Adrenal gland (tissue), 9 donors: ENCODE measurements at regions not wholly inside any gene's neighbourhood (a gene's known extent, or its start where the extent isn't known, plus 50 kb on each side); places are given as distances from the start of the nearest gene placed in this dataset.
A peak's percentile ranks its signal among the peaks of the same experiment; 100 is the strongest.
"Not testable (repeated sequence)": the region's sequence is repeated elsewhere in the genome, so short reads cannot be mapped to it uniquely, and the experiment has no call there.

ENCODE experiments used
- DNase-seq, 7 donors: peaks; one replicate each; pipeline ENCODE4 v3.0.0-alpha.2; 2019 to 2020
- H3K27ac ChIP-seq, 5 donors: fragments of 200-600 bp; sonication (generic) in 4 of 5; 1 replicate in 3 of 5; 2 replicates in 2 of 5; pipeline versions ENCODE4 v1.5.1 to v1.8.0; 2016 to 2020; ENCODE audit warnings: mild to moderate bottlenecking in 1 of 5
- H3K27me3 ChIP-seq: fragments of 200-600 bp; 2 replicates; pipeline ENCODE4 v1.8.0; 2021
- H3K36me3 ChIP-seq, 2 donors: fragments of 200-600 bp; replicated peaks in 1 of 2; 1 replicate in 1 of 2; 2 replicates in 1 of 2; pipeline versions ENCODE4 v1.5.1 to v1.8.0; 2018 to 2022
- H3K4me1 ChIP-seq, 2 donors: fragments of 200-600 bp; replicated peaks in 1 of 2; 1 replicate in 1 of 2; 2 replicates in 1 of 2; pipeline versions ENCODE4 v1.5.1 to v1.8.0; 2018 to 2021
- H3K4me3 ChIP-seq, 4 donors: fragments of 200-600 bp; sonication (generic) in 3 of 4; one replicate each; pipeline ENCODE4 v1.5.1; 2016 to 2018
- H3K9me3 ChIP-seq, 3 donors: fragments of 200-600 bp; sonication (generic) in 1 of 3; replicated peaks in 1 of 3; 1 replicate in 2 of 3; 2 replicates in 1 of 3; pipeline versions ENCODE4 v1.5.1 to v1.8.0; 2016 to 2021
- CTCF ChIP-seq, 6 experiments: fragments of 450-650 bp in 4 of 6; fragments of 200-600 bp in 2 of 6; sonication (generic) in 1 of 6; IDR thresholded peaks; 1 replicate in 5 of 6; 2 replicates in 1 of 6; pipeline versions ENCODE4 v1.5.1 to v1.8.0; 2016 to 2021; ENCODE audit warnings: antibody characterized with exemption in 6 of 6, mild to moderate bottlenecking in 2 of 6, moderate library complexity in 1 of 6
- POLR2A ChIP-seq, 2 donors: fragments of 450-650 bp; IDR thresholded peaks; one replicate each; pipeline ENCODE4 v1.6.1; 2017; ENCODE audit warnings: antibody characterized with exemption in 2 of 2, mild to moderate bottlenecking in 2 of 2, moderate library complexity in 1 of 2
- WGBS, 4 donors: extraction: QIAGEN DNeasy Blood & Tissue Kit in 2 of 4; methylation state at CpG; one replicate each; pipeline versions ENCODE4 v1.1.5 to v1.1.7; 2013 to 2017; 5-methylcytosine and 5-hydroxymethylcytosine counted together
- intact Hi-C, 2 donors: fragments of 100-400 bp; cut with DNase I; formaldehyde crosslinking; loops; one replicate each; pipeline versions ENCODE4 v1.14.1 to v1.15.0; 2022 to 2023
- donor health status: healthy with polysubstance abuse.
- donor health status: Bipolar disorder and iron deficiency.
- donor health status: DM: yes; HTN: yes; CAD: no.
- donor health status: DM: no; HTN: no; CAD: no.
- donor health status: DM: no; HTN: no; CAD: no.

- Histone ChIP-seq H3K36me3 (no peaks in the 10 kb centered on the region), H3K27ac (no peak overlapping the region), H3K4me1 (no peaks in the 10 kb centered on the region), H3K4me3 (no peak overlapping the region), H3K9me3 (no peaks in the 10 kb centered on the region), H3K27me3 (no peaks in the 10 kb centered on the region)
- TF ChIP-seq POLR2A (IDR thresholded peaks at IDR 0.05) (no peak), CTCF (IDR thresholded peaks at IDR 0.05) (no peak)
- intact Hi-C loops = no loop called here
- no peak for DNase-seq
These were observed 90.8 kb downstream of the TMEM167A start for GRCh38 chr5:82986404-82986803.

- intact Hi-C loops = no loop called here
- Histone ChIP-seq H3K27me3 (no peaks in the 10 kb centered on the region), H3K36me3 (no peaks in the 10 kb centered on the region), H3K4me3 (no peak overlapping the region), H3K4me1 (no peaks in the 10 kb centered on the region), H3K27ac (no peak overlapping the region), H3K9me3 (no peaks in the 10 kb centered on the region)
- DNase-seq = no peak
- WGBS, 4 donors = 51 to 69% (median 60%) methylated on average over 2 of the region's 2 CpGs
- TF ChIP-seq CTCF (IDR thresholded peaks at IDR 0.05) (no peak), POLR2A (IDR thresholded peaks at IDR 0.05) (no peak)
These were observed 91.4 kb downstream of the TMEM167A start for GRCh38 chr5:82985763-82986162.

- Histone ChIP-seq H3K4me3 (no peak overlapping the region), H3K36me3 (no peaks in the 10 kb centered on the region), H3K9me3 (no peaks in the 10 kb centered on the region), H3K4me1 (no peaks in the 10 kb centered on the region), H3K27me3 (no peaks in the 10 kb centered on the region), H3K27ac (no peak overlapping the region)
- no peak for TF ChIP-seq CTCF (IDR thresholded peaks at IDR 0.05)
- TF ChIP-seq POLR2A (IDR thresholded peaks at IDR 0.05) = no peak
- intact Hi-C loops = no loop called here
- DNase-seq = no peak
- 46 to 54% (median 52%) methylated on average over 10 of the region's 10 CpGs for WGBS, 4 donors
These were observed 92.1 kb downstream of the TMEM167A start for GRCh38 chr5:82984786-82985735.

GRCh38 chr5:82982846-82983245, 94.3 kb downstream of the TMEM167A start:
- H3K4me3 ChIP-seq = no peak overlapping the region
- TF ChIP-seq CTCF (IDR thresholded peaks at IDR 0.05) (no peak), POLR2A (IDR thresholded peaks at IDR 0.05) (no peak)
- no peaks in the 10 kb centered on the region for H3K36me3 ChIP-seq
- no peaks in the 10 kb centered on the region for H3K4me1 ChIP-seq
- H3K27me3 ChIP-seq = no peaks in the 10 kb centered on the region
- DNase-seq = no peak
- intact Hi-C loops = no loop called here
- no peaks in the 10 kb centered on the region for H3K9me3 ChIP-seq
- no peak overlapping the region for H3K27ac ChIP-seq
- WGBS, 4 donors = 61 to 81% (median 75%) methylated on average over 2 of the region's 2 CpGs

- H3K9me3 ChIP-seq, intact Hi-C loops, H3K36me3 ChIP-seq, H3K27ac ChIP-seq, H3K27me3 ChIP-seq, H3K4me1 ChIP-seq, H3K4me3 ChIP-seq: not testable (repeated sequence)
- DNase-seq = peak in 3 of 7 donors; percentile 27 to 36 (median 29)
These were observed 100.3 kb downstream of the TMEM167A start for GRCh38 chr5:82976887-82977286.
